HG03108 (cell line): ENCODE measurements at regions not wholly inside any gene's neighbourhood (a gene's known extent, or its start where the extent isn't known, plus 50 kb on each side); places are given as distances from the start of the nearest gene placed in this dataset.

Source experiments
- ATAC-seq: cut with Tn5 transposase; IDR thresholded peaks from one replicate; pipeline ENCODE4 v1.9.1; 2021; ENCODE audit warnings: moderate library complexity; ENCODE audit not compliant: unreplicated experiment

GRCh38 chr13:59172076-59172475 lies 991.7 kb downstream of the DIAPH3 start:
- no peak for ATAC-seq

- no peak for ATAC-seq
Observed at GRCh38 chr13:59176775-59177174, 987.0 kb downstream of the DIAPH3 start.

DNA sequence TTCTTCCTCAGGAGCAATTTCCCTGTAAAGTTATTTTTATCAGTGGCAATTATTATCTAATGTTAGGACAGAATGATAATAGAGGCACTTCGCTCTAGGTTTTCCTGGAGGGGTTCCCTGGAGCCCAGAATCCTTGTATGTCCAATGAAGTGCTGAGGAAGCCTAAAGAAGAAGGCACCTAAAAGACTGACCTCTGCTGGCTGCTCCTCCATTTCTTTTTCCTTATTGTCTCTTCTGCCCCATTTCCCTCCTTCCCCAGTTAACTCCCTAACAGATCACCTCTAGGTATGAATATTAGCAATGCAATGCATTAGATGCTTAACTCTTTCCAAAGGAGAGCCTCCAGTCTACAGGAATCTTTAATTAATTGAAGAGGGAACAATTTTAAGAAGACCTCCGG lies 985.4 kb downstream of the DIAPH3 start:
- no peak for ATAC-seq

- no peak for ATAC-seq
Observed at GRCh38 chr13:59182241-59182640, 981.5 kb downstream of the DIAPH3 start.

DNA sequence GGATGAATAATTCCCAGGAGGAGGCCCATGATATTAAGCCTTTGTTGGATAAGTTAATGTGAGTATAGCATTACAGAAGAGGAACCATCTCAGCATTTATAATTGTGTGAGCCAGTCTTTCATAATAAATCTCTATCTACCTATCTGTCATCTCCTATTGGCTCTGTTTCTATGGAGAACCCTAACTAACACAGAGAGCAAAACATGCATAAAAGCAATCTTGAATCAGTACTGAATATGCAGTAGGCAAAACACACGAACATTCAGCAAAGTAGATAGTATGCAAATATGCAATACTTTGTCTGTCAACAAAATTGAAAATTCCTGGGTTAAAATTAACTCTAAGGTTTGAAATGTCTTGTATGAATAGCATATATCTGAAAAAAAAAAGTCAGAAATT lies 966.3 kb downstream of the DIAPH3 start:
- ATAC-seq = no peak

DNA sequence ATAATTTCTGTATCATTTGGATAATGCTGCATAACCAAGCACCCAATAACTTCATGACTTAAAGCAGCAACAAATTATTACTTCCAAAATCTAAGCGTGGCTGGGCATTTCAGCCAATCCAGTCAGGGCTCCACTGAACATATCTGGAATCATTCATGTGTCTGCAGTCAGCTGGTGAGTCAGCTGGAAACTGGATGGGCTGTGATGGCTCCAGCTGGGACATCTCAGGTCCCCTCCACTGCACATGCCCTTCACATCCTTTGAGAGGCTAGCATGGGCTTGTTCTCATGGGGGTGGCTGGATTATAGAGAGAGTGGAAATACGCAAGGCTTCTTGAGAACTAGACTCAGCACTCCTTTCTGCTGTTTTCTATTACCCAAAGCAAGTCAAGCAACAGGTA lies 961.9 kb downstream of the DIAPH3 start:
- ATAC-seq = no peak

DNA sequence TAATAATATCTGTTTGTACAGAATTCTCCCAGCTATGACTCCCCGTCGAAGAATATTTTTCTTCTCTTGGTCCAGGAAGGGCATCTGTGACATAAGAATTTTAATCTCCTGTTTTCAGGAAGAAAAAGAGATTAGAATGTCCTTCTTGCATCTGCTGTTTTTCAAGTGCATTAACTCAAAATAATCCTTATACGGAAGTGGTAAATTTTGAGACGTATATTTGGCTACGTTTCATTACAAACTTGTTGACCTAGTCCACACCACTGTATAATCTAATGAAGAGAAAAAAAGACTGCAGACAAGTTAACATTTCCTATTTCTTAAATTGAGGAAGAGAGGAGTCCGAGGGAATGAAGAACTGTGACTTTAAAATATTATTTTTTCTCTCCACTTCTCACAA lies 959.9 kb downstream of the DIAPH3 start:
- no peak for ATAC-seq

- ATAC-seq = no peak
Observed at GRCh38 chr13:59205501-59205900, 958.2 kb downstream of the DIAPH3 start.

DNA sequence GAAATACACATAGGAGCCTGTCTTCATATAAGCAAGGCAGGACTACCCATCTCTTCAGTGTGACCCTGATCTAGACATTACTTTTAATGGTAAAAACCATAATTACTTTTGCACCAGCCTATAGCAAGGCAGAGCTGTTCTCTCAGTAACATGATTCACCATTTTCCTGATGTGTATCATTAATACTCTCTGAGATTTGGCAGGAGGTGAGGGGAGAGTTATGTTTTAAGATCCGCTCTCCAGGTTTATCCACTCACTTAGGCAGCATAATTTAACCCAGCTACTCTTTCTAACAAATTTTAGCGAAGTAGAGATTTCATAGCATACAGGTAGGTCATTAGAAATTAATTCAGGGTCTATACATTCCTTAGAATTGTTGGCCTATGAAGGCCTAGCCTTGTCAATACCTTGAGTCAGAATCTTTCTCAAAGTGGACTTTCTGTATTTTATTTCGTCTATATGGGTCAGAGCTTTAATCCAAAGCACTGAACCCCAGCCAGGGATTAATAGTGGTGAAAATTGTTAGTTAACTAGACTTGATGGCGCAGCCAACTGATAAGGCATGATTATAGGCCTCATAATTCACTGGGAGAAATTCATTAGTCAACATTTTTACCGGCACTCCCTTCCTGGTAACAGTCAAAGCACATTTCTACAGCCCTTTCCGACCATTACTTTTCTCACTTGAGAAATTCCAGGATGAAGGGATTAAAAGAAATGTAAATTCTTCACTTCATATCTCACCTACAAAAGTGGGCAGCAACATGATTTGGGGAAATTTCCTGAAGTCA lies 955.1 kb downstream of the DIAPH3 start:
- ATAC-seq = no peak

GRCh38 chr13:59210543-59210942 lies 953.2 kb downstream of the DIAPH3 start:
- ATAC-seq = no peak

DNA sequence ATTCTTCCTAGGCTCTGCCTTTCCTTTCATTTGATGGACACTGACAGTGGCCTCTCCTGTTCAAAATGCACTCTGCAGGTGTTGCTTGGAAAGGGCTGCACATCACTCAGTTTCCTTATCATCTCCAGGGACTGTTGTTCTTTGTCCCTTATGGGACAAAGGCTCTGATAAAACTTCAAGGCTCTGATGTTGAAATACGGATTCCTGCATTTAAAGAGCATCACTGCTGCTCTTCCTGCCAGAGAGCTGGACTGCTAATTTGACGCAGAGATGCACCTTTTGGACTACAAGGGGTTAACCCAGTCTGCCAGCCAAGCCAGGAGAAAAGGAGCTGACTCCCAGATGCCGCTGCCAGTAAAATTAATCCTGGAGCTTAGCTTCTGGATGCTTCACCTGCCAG lies 952.1 kb downstream of the DIAPH3 start:
- ATAC-seq = no peak

DNA sequence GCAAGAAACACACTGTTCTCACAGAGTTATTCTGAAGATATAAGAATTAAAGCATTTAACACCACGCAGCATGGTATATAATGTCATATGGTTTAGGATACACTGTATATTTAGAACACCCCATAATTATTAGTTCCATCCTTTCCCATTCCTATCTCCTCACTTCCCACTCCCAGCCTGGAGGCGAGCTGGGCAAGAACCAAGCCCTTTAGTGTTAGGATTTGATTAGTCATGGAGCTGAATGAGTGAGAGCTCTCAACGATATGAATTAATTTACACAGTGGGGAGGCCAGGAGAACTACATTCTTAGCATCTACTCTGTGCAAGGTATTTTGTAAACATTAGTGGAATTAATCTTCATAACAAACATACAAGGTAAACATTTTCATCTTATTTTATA lies 934.3 kb downstream of the DIAPH3 start:
- no peak for ATAC-seq

GRCh38 chr13:59229861-59230260 lies 933.9 kb downstream of the DIAPH3 start:
- ATAC-seq = no peak

DNA sequence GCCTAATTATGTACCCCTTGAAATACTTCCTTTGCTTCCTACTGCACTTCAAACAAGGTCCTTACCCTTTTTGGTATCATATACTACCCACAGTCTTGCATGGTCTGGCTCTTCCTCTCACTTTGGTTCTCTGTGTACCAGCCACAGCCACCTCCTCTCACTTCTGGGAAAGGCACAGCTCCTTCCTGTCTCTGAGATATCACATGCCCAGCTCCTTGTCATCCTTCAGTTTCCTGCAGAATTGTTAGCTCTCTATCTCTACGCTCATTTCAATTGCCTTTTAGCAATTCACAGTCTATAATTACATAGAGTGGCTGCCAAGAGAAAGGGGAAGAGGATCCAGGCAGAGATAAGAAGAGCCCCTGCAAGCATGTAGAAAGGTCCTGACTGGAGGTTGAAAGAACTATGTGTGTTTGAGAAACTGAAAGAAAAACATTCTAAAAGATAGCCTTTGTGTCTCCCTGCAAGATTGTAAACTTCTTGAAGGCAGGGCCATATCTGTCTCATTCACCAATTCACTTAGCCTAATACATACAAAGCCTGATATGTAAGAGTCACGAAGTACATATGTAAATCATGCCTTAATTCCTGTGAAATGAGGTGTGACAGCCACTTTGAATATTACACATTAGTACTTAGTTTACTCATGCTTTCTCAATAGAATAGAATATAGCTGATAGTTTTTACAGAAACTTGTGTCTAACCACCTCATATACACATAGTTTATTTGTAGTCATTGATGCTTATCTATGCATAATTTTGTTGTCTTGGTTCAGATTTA lies 933.1 kb downstream of the DIAPH3 start:
- no peak for ATAC-seq

DNA sequence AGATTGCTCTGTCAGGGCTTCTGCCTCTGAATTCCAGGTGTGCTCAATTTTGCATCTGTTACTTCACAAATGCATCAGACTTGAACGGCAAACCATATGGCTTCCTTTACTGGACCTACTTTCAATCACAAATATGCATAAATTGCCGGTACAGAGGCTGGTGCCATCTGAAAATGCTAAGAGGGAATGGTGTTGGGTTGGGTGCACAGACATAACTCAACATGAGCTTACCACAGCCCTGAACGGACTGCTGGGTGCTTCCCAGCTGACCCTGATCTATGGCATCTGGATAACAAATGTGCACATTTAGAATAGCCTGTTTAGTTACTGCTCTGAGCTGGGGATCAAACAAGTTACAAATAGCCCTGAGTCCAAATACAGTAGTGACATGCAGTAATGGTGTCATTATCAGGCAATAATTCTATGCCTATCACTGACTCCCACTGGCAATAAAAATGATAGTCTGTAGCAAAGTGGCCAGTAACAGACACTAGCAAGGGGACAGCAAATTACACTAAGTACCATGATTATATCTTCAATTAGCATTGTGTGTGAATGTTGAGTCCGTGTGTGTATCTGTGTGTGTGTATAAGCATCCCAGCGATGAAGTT lies 927.3 kb downstream of the DIAPH3 start:
- no peak for ATAC-seq

- ATAC-seq = no peak
Observed at GRCh38 chr13:59236944-59237343, 926.8 kb downstream of the DIAPH3 start.

- ATAC-seq = no peak
Observed at GRCh38 chr13:59247171-59247570, 916.6 kb downstream of the DIAPH3 start.

DNA sequence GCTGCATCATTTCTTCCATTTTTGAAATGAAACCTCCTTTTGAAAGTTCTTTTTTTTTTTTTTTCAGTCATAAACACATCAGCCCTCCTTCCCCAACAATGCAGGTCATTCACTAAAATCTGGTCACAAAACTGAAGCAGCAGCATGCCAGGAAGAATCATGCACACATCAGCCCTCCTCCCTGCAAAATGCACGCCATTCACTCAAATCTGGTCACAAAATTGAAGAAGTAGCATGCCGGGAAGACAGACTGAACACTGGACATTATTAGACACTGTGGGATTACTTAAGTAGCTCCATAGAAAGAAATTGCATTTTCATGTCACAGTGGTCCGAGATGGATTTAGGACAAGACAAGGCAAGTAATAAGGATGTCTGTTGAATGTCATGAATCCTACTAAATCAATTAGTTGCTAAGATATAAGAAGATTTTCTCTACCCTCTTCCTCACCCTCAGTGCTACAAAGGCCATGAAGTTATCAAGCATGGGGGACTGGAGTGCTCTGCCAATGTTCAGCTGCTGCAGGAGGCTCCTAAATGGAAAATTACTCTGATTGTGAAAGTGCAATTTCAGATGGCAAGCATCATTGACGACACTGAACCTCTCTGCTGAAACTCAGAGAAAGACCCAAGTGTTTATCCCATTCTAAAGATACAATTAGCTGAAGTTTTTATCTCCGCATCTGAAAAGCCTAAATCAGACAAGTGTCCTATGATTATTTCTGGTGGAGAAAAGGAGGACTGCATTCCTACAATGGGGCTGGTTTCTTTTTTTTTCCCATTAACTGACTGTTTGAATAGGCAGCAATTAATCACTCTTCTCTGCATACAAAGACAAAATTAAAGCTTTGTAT lies 913.2 kb downstream of the DIAPH3 start:
- ATAC-seq = no peak

- ATAC-seq = no peak
Observed at GRCh38 chr13:59259165-59260000, 904.3 kb downstream of the DIAPH3 start.

GRCh38 chr13:59261928-59262488 lies 901.7 kb downstream of the DIAPH3 start:
- no peak for ATAC-seq
